ENCODE measurements at regions not wholly inside any gene's neighbourhood (a gene's known extent, or its start where the extent isn't known, plus 50 kb on each side); places are given as distances from the start of the nearest gene placed in this dataset.

DNA sequence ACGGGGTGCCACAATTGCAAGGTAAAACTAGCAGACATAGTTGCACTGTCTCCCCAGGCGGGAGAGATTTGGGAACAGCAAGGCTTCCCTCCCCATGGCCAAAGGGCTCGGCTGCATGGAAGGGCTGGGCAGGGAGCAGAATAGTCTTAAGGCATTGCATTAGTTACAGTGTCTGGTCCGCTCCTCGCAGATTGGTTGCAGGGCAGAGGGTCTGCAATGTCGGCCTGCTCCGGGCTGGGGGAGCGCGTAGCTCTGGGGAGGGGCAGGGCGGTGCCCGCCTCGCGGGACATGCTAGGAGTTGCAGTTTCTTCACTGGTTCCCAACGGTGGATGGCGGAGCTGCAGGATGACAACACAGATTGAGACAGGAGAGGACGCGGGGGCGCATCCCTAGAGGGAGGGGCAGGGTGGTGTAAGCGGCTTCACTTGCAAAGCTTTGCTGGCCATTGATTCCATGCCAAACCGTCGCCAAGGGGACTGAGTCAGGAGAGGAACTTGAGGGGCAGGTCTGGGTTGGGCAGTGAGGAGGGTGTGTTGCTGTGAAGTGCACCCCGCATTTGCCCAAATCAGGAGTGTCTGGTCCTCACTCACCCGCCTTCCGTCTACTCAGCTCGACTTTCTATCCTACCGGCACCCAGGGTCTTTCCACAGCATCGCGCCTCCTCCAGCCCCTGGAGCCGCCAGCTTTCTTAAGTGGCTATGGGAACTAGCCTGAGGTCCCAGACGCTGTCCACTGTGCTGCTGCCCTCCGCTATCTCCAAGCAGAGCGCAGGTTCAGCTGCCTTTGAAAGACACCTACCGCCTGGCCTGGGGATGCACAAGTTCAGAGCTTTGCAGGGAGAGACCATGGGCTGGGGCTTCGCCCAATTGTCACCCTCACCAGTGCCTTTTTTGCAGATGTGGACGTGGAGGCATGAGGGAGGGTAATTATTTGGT lies 1748.9 kb downstream of the TP53TG3F start:
- H3K27me3 Mint-ChIP-seq = no peaks in the 10 kb centered on the region

More for the DNA sequence above, 1748.9 kb downstream of the TP53TG3F start:
- no peak overlapping the region for H3K27ac ChIP-seq (ENCODE audit: low read length in 2 of 2)
- H3K27ac Mint-ChIP-seq = no peak overlapping the region
- H3K79me2 ChIP-seq (ENCODE audit: control insufficient read depth, insufficient read depth, low read length) = no peaks in the 10 kb centered on the region
- H3K36me3 ChIP-seq (replicated peaks in 1 of 2; ENCODE audit: control extremely low read depth in 1 of 2, control insufficient read depth in 1 of 2, extremely low read depth in 1 of 2, insufficient read depth in 2 of 2, low read length in 1 of 2) = no peaks in the 10 kb centered on the region
- H3K4me3 ChIP-seq (ENCODE audit: control extremely low read depth in 1 of 5, extremely low read depth in 1 of 5, insufficient read depth in 1 of 5, low read depth in 2 of 5, low read length in 4 of 5) = no peak overlapping the region
- H3K9me3 ChIP-seq (ENCODE audit: control extremely low read depth in 1 of 3, control insufficient read depth in 2 of 3, insufficient read depth in 1 of 3, low read length in 2 of 3) = peaks cover 0 to 26% (median 0%) of the 10 kb centered on the region in 3 donors
- ChIA-PET CTCF (no interaction called here), POLR2A (no interaction called here)
- no peaks in the 10 kb centered on the region for H3K4me1 ChIP-seq (ENCODE audit: control insufficient read depth in 2 of 2, insufficient read depth in 2 of 2, low read length in 2 of 2)
- intact Hi-C loops (cut with micrococcal nuclease) = no loop called here
- H3K4me2 ChIP-seq (replicated peaks; ENCODE audit: low read depth, low read length, poor library complexity, severe bottlenecking) = no peak overlapping the region
- DNase-seq (no peak), ATAC-seq (ENCODE audit: low read depth) (no peak)
- no peak overlapping the region for H3K4me3 Mint-ChIP-seq
- no peaks in the 10 kb centered on the region for H3K4me1 Mint-ChIP-seq
- TF ChIP-seq EZH2 (IDR thresholded peaks at IDR 0.05; ENCODE audit: borderline replicate concordance, insufficient read depth, low read depth, low read length, poor library complexity, severe bottlenecking) = no peak
- TF ChIP-seq, protein P1, sequence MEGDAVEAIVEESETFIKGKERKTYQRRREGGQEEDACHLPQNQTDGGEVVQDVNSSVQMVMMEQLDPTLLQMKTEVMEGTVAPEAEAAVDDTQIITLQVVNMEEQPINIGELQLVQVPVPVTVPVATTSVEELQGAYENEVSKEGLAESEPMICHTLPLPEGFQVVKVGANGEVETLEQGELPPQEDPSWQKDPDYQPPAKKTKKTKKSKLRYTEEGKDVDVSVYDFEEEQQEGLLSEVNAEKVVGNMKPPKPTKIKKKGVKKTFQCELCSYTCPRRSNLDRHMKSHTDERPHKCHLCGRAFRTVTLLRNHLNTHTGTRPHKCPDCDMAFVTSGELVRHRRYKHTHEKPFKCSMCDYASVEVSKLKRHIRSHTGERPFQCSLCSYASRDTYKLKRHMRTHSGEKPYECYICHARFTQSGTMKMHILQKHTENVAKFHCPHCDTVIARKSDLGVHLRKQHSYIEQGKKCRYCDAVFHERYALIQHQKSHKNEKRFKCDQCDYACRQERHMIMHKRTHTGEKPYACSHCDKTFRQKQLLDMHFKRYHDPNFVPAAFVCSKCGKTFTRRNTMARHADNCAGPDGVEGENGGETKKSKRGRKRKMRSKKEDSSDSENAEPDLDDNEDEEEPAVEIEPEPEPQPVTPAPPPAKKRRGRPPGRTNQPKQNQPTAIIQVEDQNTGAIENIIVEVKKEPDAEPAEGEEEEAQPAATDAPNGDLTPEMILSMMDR (IDR thresholded peaks at IDR 0.05) = no peak
- peaks cover 2% of the 10 kb centered on the region for H3K9me3 Mint-ChIP-seq (ENCODE audit: insufficient read depth)
- 68% methylated on average over 34 of the region's 35 CpGs for WGBS (ENCODE audit: insufficient coverage)
- no peak overlapping the region for H2AFZ ChIP-seq (ENCODE audit: insufficient read depth, low read depth, low read length, poor library complexity, severe bottlenecking)
- H3K9ac ChIP-seq (ENCODE audit: low read length) = no peak overlapping the region
- no peaks in the 10 kb centered on the region for H4K20me1 ChIP-seq (ENCODE audit: control insufficient read depth, insufficient read depth, low read length, poor library complexity, severe bottlenecking)
- no peaks in the 10 kb centered on the region for H3K27me3 ChIP-seq (replicated peaks in 1 of 4; ENCODE audit: control extremely low read depth in 1 of 4, control insufficient read depth in 3 of 4, insufficient read depth in 4 of 4, low read length in 3 of 4)

Measured in B cell (primary cell).